H1 (cell line): ENCODE measurements at regions not wholly inside any gene's neighbourhood (a gene's known extent, or its start where the extent isn't known, plus 50 kb on each side); places are given as distances from the start of the nearest gene placed in this dataset.

ENCODE experiments used
- GABPA ChIP-seq: IDR thresholded peaks from 2 replicates; pipeline ENCODE4 v1.6.1; 2011; ENCODE audit warnings: mild to moderate bottlenecking, low read length, moderate library complexity, borderline replicate concordance; ENCODE audit not compliant: insufficient read depth
- PHF8 ChIP-seq: fragments of 200-600 bp; sonication (generic); conservative IDR thresholded peaks from 2 replicates; pipeline ENCODE4 v1.7.1; 2012; ENCODE audit warnings: low read depth, mild to moderate bottlenecking, inconsistent platforms, low read length, moderate library complexity
- POLR2AphosphoS5 ChIP-seq: IDR thresholded peaks from 2 replicates; pipeline ENCODE4 v1.6.1; 2011; ENCODE audit warnings: low read depth, low read length
- TF ChIP-seq, protein P1 (sequence below): IDR thresholded peaks from 2 replicates; pipeline ENCODE4 v1.6.1; 2011; ENCODE audit warnings: low read depth, mild to moderate bottlenecking, low read length; ENCODE audit not compliant: insufficient read depth

DNA sequence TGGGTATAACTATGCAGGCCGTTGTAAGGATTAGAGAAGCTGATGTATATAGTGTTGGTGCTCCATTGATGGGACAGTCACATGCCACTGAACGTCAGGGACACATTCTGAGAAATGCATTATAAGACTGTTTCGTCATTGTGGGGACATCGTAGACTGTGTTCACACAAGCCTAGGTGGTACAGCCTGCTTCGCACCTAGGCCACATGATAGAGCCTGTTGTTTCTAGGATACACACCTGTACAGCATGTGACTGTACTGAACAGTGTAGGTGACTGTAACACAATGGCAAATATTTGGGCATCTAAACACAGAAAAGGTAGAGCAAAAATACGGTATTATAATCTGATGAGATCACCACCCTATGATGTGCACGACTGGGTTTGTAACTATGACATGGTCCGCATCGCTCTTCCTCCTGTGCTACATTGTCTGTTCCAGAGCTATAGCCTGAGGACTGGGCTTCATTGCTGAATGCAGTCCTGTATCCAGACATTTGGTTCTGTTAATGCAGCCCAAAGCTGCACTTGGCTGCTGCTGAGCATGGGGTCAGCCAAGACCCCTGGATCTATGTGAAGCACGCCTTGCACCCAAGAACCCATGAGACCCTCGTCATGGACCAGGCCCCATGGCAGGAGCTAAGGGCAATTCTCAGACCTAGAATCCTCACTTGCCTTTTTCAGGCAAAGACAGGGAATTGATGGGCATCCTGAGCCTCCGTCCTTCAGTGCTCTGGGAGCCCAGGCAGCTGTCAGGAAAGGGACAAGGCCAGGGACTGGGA is 51.1 kb upstream of the THY1 start:
- TF ChIP-seq GABPA = no peak
- no peak for TF ChIP-seq POLR2AphosphoS5
- TF ChIP-seq, protein P1, sequence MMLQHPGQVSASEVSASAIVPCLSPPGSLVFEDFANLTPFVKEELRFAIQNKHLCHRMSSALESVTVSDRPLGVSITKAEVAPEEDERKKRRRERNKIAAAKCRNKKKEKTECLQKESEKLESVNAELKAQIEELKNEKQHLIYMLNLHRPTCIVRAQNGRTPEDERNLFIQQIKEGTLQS = no peak
- TF ChIP-seq PHF8 = no peak
